ENCODE measurements at regions not wholly inside any gene's neighbourhood (a gene's known extent, or its start where the extent isn't known, plus 50 kb on each side); places are given as distances from the start of the nearest gene placed in this dataset.

DNA sequence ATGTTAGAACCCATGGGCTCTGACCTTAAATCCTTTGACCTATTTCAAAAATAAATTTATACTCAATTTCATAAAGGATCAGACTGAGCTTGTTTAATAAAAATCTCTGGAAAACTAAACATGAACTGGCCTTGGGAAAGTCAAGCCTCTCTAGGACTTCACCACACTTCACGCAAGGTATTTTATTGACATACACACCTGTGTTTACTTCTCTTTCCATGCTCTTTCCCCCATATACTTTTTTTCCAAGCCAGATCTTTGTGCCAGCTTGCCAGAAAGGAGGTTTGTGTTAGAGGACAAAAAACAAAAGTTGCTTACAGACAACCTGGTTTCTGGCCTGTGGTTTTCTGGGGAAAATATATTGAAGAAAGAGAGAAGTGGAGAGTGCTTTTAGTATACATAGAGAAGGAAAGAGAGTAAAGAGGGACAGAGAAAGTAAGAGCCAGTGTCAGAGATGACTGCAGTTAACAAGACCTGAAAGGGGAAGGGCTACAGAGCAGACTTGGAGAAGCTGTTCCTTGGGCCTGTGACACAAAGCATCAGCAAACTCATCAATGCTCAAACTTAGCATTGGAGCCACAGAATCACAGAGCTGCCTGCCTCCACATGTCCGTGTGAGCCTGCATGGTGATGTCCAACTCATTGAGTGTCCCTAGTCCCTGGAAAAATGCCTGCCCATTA is 77.3 kb upstream of the TMTC2 start:
- TF ChIP-seq TARDBP (IDR thresholded peaks at IDR 0.05) (no peak), ELF4 (IDR thresholded peaks at IDR 0.05) (no peak), HDGF (IDR thresholded peaks at IDR 0.05; ENCODE audit: borderline replicate concordance) (no peak), BHLHE40 (IDR thresholded peaks at IDR 0.05; ENCODE audit: borderline replicate concordance) (no peak), ARNT (IDR thresholded peaks at IDR 0.05) (no peak), PKNOX1 (IDR thresholded peaks at IDR 0.05) (no peak), L3MBTL2 (conservative IDR thresholded peaks at IDR 0.05) (no peak), FOXA1 (IDR thresholded peaks at IDR 0.05) (no peak), LEF1 (IDR thresholded peaks at IDR 0.05; ENCODE audit: borderline replicate concordance) (no peak)
